A549 (cell line): ENCODE measurements at regions not wholly inside any gene's neighbourhood (a gene's known extent, or its start where the extent isn't known, plus 50 kb on each side); places are given as distances from the start of the nearest gene placed in this dataset.

Source experiments
- CTCF ChIP-seq: fragments of >200 bp; sonication (Bioruptor Twin); formaldehyde crosslinking; IDR thresholded peaks from 3 replicates; pipeline ENCODE4 v1.5.1; 2016
- EHMT2 ChIP-seq: fragments of 200-600 bp; sonication (generic); IDR thresholded peaks from 2 replicates; pipeline ENCODE4 v1.6.1; 2016; ENCODE audit warnings: antibody characterized with exemption, low read depth, mild to moderate bottlenecking, moderate library complexity
- ELK1 ChIP-seq: fragments of 150-350 bp; IDR thresholded peaks from 2 replicates; pipeline ENCODE4 v1.6.1; 2014; ENCODE audit warnings: low read depth, mild to moderate bottlenecking, low read length
- EP300 ChIP-seq, 2 experiments: fragments of >200 bp; sonication (Bioruptor Twin); formaldehyde crosslinking; IDR thresholded peaks; 2 replicates in 1 of 2; 3 replicates in 1 of 2; pipeline ENCODE4 v1.6.1; 2016 to 2017
- MAX ChIP-seq: IDR thresholded peaks from 2 replicates; pipeline ENCODE4 v1.6.1; 2012
- POLR2A ChIP-seq: IDR thresholded peaks from 2 replicates; pipeline ENCODE4 v1.6.1; 2012; ENCODE audit warnings: mild to moderate bottlenecking, low read length
- REST ChIP-seq: fragments of 200-600 bp; sonication (generic); IDR thresholded peaks from 2 replicates; pipeline ENCODE4 v1.6.1; 2016; ENCODE audit warnings: antibody characterized with exemption, mild to moderate bottlenecking, moderate library complexity

GRCh38 chr11:28820296-28820989 lies 712.3 kb downstream of the METTL15 start:
- no peak for TF ChIP-seq POLR2A
- TF ChIP-seq CTCF: no peak
- TF ChIP-seq MAX: no peak
- TF ChIP-seq ELK1: no peak
- TF ChIP-seq EP300 (IDR thresholded peaks at IDR 0.05): no peak
- TF ChIP-seq REST: no peak
- no peak for TF ChIP-seq EHMT2
